Lower leg skin (tissue), 4 donors: ENCODE measurements at regions not wholly inside any gene's neighbourhood (a gene's known extent, or its start where the extent isn't known, plus 50 kb on each side); places are given as distances from the start of the nearest gene placed in this dataset.

Experiments
- DNase-seq, 2 donors: peaks; one replicate each; pipeline ENCODE4 v3.0.0-alpha.2; 2019; ENCODE audit warnings: low spot score in 2 of 2
- H3K4me3 ChIP-seq: fragments of 200-600 bp; sonication (generic); 2 replicates; pipeline ENCODE4 v1.5.1; 2017; ENCODE audit warnings: mild to moderate bottlenecking, low read depth; ENCODE audit not compliant: poor library complexity, severe bottlenecking
- CTCF ChIP-seq, 3 donors: fragments of 450-650 bp; IDR thresholded peaks; one replicate each; pipeline ENCODE4 v1.5.1; 2016; ENCODE audit warnings: antibody characterized with exemption in 3 of 3, mild to moderate bottlenecking in 3 of 3, moderate library complexity in 2 of 3
- POLR2A ChIP-seq, 2 donors: fragments of 450-650 bp; IDR thresholded peaks; one replicate each; pipeline ENCODE4 v1.6.1; 2016 to 2017; ENCODE audit warnings: antibody characterized with exemption in 2 of 2, mild to moderate bottlenecking in 1 of 2, moderate library complexity in 1 of 2
- WGBS, 2 donors: methylation state at CpG; one replicate each; pipeline ENCODE4 v1.1.5; 2018; 5-methylcytosine and 5-hydroxymethylcytosine counted together
- intact Hi-C: fragments of 100-400 bp; cut with DNase I; formaldehyde crosslinking; loops from one replicate; pipeline ENCODE4 v1.15.0; 2023; ENCODE audit warnings: low total_unique reads

GRCh38 chr1:93810316-93810715 is 68.7 kb downstream of the DNTTIP2 start:
- intact Hi-C loops = loop anchor here (10.0 kb wide), 1 partner anchor 376 kb away; no protein-coding TSS in a partner anchor
- 79 to 88% methylated on average over 3 of the region's 3 CpGs for WGBS, 2 donors
- no peak for DNase-seq
- no peak for TF ChIP-seq POLR2A (IDR thresholded peaks at IDR 0.05)
- no peak for TF ChIP-seq CTCF (IDR thresholded peaks at IDR 0.05)
- H3K4me3 ChIP-seq = no peak overlapping the region

GRCh38 chr1:93808871-93809270 is 70.1 kb downstream of the DNTTIP2 start:
- H3K4me3 ChIP-seq = no peak overlapping the region
- 66 to 89% methylated on average over 2 of the region's 2 CpGs for WGBS, 2 donors
- no peak for TF ChIP-seq CTCF (IDR thresholded peaks at IDR 0.05)
- no peak for TF ChIP-seq POLR2A (IDR thresholded peaks at IDR 0.05)
- intact Hi-C loops = no loop called here
- no peak for DNase-seq

GRCh38 chr1:93807311-93807930 is 71.6 kb downstream of the DNTTIP2 start:
- intact Hi-C loops = no loop called here
- 80 to 91% methylated on average over 2 of the region's 2 CpGs for WGBS, 2 donors
- no peak overlapping the region for H3K4me3 ChIP-seq
- DNase-seq = no peak
- TF ChIP-seq CTCF (IDR thresholded peaks at IDR 0.05) = no peak
- no peak for TF ChIP-seq POLR2A (IDR thresholded peaks at IDR 0.05)

- no peak overlapping the region for H3K4me3 ChIP-seq
- intact Hi-C loops = no loop called here
- TF ChIP-seq CTCF (IDR thresholded peaks at IDR 0.05) = no peak
- no peak for TF ChIP-seq POLR2A (IDR thresholded peaks at IDR 0.05)
- 93 to 100% methylated on average over 1 of the region's 1 CpG for WGBS, 2 donors
- DNase-seq = no peak
These were observed 73.9 kb downstream of the DNTTIP2 start for GRCh38 chr1:93805027-93805610.

- intact Hi-C loops = no loop called here
- TF ChIP-seq POLR2A (IDR thresholded peaks at IDR 0.05) (no peak), CTCF (IDR thresholded peaks at IDR 0.05) (no peak)
- no peak for DNase-seq
- 37 to 62% methylated on average over 3 of the region's 3 CpGs for WGBS, 2 donors
- H3K4me3 ChIP-seq = no peak overlapping the region
These were observed 74.6 kb downstream of the DNTTIP2 start for GRCh38 chr1:93804412-93804811.

GRCh38 chr1:93801471-93801870 is 77.5 kb downstream of the DNTTIP2 start:
- no peak overlapping the region for H3K4me3 ChIP-seq
- DNase-seq = no peak
- TF ChIP-seq POLR2A (IDR thresholded peaks at IDR 0.05) = no peak
- TF ChIP-seq CTCF (IDR thresholded peaks at IDR 0.05) = no peak
- WGBS, 2 donors = 91 to 96% methylated on average over 5 of the region's 5 CpGs
- intact Hi-C loops = no loop called here
